ENCODE measurements at regions not wholly inside any gene's neighbourhood (a gene's known extent, or its start where the extent isn't known, plus 50 kb on each side); places are given as distances from the start of the nearest gene placed in this dataset.

GRCh38 chr6:101000341-101000740 is 119.2 kb upstream of the ASCC3 start:
- H3K4me3 ChIP-seq: no peak overlapping the region
- H3K4me1 ChIP-seq: no peaks in the 10 kb centered on the region
- no peak for TF ChIP-seq CTCF (IDR thresholded peaks at IDR 0.05)
- no peak for TF ChIP-seq EP300 (IDR thresholded peaks at IDR 0.05)
- no peak for TF ChIP-seq POLR2A (IDR thresholded peaks at IDR 0.05)
- no peak for TF ChIP-seq POLR2AphosphoS5 (IDR thresholded peaks at IDR 0.05)
- H3K36me3 ChIP-seq: no peaks in the 10 kb centered on the region
- H3K9me3 ChIP-seq: peaks cover 0 to 11% (median 6%) of the 10 kb centered on the region in 4 donors
- DNase-seq: no peak
- intact Hi-C loops (cut with DNase I; ENCODE audit: low total_unique reads): no loop called here
- WGBS, 5 donors: 44 to 60% (median 52%) methylated on average over 3 of the region's 3 CpGs
- H3K27me3 ChIP-seq: no peaks in the 10 kb centered on the region
- H3K27ac ChIP-seq: no peak overlapping the region

GRCh38 chr6:101001012-101001411 is 119.9 kb upstream of the ASCC3 start:
- H3K4me3 ChIP-seq: no peak overlapping the region
- no peaks in the 10 kb centered on the region for H3K4me1 ChIP-seq
- intact Hi-C loops (cut with DNase I; ENCODE audit: low total_unique reads): no loop called here
- no peak overlapping the region for H3K27ac ChIP-seq
- H3K9me3 ChIP-seq: peaks cover 0 to 11% (median 6%) of the 10 kb centered on the region in 4 donors
- WGBS, 5 donors: 72 to 95% (median 84%) methylated on average over 1 of the region's 1 CpG
- DNase-seq: no peak
- H3K36me3 ChIP-seq: no peaks in the 10 kb centered on the region
- H3K27me3 ChIP-seq: no peaks in the 10 kb centered on the region
- TF ChIP-seq POLR2AphosphoS5 (IDR thresholded peaks at IDR 0.05): no peak

GRCh38 chr6:101001607-101002006 is 120.5 kb upstream of the ASCC3 start:
- TF ChIP-seq POLR2A (IDR thresholded peaks at IDR 0.05): no peak
- no peak for TF ChIP-seq EP300 (IDR thresholded peaks at IDR 0.05)
- no peak for TF ChIP-seq POLR2AphosphoS5 (IDR thresholded peaks at IDR 0.05)
- TF ChIP-seq CTCF (IDR thresholded peaks at IDR 0.05): no peak
- 66 to 80% (median 74%) methylated on average over 1 of the region's 1 CpG for WGBS, 5 donors

GRCh38 chr6:101003075-101003474 is 121.9 kb upstream of the ASCC3 start:
- WGBS, 5 donors: 84 to 100% (median 88%) methylated on average over 1 of the region's 1 CpG
- Histone ChIP-seq H3K36me3 (no peaks in the 10 kb centered on the region), H3K27me3 (no peaks in the 10 kb centered on the region), H3K4me3 (no peak overlapping the region), H3K27ac (no peak overlapping the region), H3K9me3 (peaks cover 0 to 11% (median 6%) of the 10 kb centered on the region in 4 donors), H3K4me1 (no peaks in the 10 kb centered on the region)
- DNase-seq: no peak
- intact Hi-C loops (cut with DNase I; ENCODE audit: low total_unique reads): no loop called here
- TF ChIP-seq CTCF (IDR thresholded peaks at IDR 0.05): no peak
- no peak for TF ChIP-seq POLR2AphosphoS5 (IDR thresholded peaks at IDR 0.05)
- no peak for TF ChIP-seq POLR2A (IDR thresholded peaks at IDR 0.05)
- TF ChIP-seq EP300 (IDR thresholded peaks at IDR 0.05): no peak

More at GRCh38 chr6:101001607-101002006, 120.5 kb upstream of the ASCC3 start:
- Histone ChIP-seq H3K4me3 (no peak overlapping the region), H3K36me3 (no peaks in the 10 kb centered on the region), H3K4me1 (no peaks in the 10 kb centered on the region), H3K9me3 (peaks cover 0 to 11% (median 6%) of the 10 kb centered on the region in 4 donors), H3K27ac (no peak overlapping the region), H3K27me3 (no peaks in the 10 kb centered on the region)
- intact Hi-C loops (cut with DNase I; ENCODE audit: low total_unique reads): no loop called here
- no peak for DNase-seq

- 35 to 47% (median 38%) methylated on average over 2 of the region's 2 CpGs for WGBS, 5 donors
- Histone ChIP-seq H3K27ac (no peak overlapping the region), H3K27me3 (no peaks in the 10 kb centered on the region), H3K9me3 (no peaks in the 10 kb centered on the region), H3K4me1 (no peaks in the 10 kb centered on the region), H3K4me3 (no peak overlapping the region), H3K36me3 (no peaks in the 10 kb centered on the region)
- DNase-seq: peak in 1 of 2 donors; percentile 28
- intact Hi-C loops (cut with DNase I; ENCODE audit: low total_unique reads): no loop called here
- no peak for TF ChIP-seq CTCF (IDR thresholded peaks at IDR 0.05)
- TF ChIP-seq POLR2AphosphoS5 (IDR thresholded peaks at IDR 0.05): no peak
- no peak for TF ChIP-seq EP300 (IDR thresholded peaks at IDR 0.05)
- no peak for TF ChIP-seq POLR2A (IDR thresholded peaks at IDR 0.05)
These were observed 130.1 kb upstream of the ASCC3 start for GRCh38 chr6:101011186-101011585.
